ENCODE measurements at regions not wholly inside any gene's neighbourhood (a gene's known extent, or its start where the extent isn't known, plus 50 kb on each side); places are given as distances from the start of the nearest gene placed in this dataset.
"Not testable (repeated sequence)": the region's sequence is repeated elsewhere in the genome, so short reads cannot be mapped to it uniquely, and the experiment has no call there.

GRCh38 chr9:84527060-84527720 is 142.3 kb upstream of the NTRK2 start:
- not testable (repeated sequence) for H3K79me2 ChIP-seq (ENCODE audit: control insufficient read depth, insufficient read depth, low read length, unreplicated experiment); H2AFZ ChIP-seq (ENCODE audit: low read length, unreplicated experiment); H3K27me3 ChIP-seq (ENCODE audit: insufficient read depth, low read length); H3K4me3 ChIP-seq (ENCODE audit: low read depth, low read length); H3K4me1 ChIP-seq (ENCODE audit: control insufficient read depth, insufficient read depth, low read length, unreplicated experiment); H3K27ac ChIP-seq (ENCODE audit: low read depth, low read length); H3K36me3 ChIP-seq (ENCODE audit: insufficient read depth, low read length)

GRCh38 chr9:84535973-84536372 is 133.6 kb upstream of the NTRK2 start:
- not testable (repeated sequence) for H3K79me2 ChIP-seq (ENCODE audit: control insufficient read depth, insufficient read depth, low read length, unreplicated experiment); H3K4me3 ChIP-seq (ENCODE audit: low read depth, low read length); H3K27ac ChIP-seq (ENCODE audit: low read depth, low read length); H2AFZ ChIP-seq (ENCODE audit: low read length, unreplicated experiment); H3K4me1 ChIP-seq (ENCODE audit: control insufficient read depth, insufficient read depth, low read length, unreplicated experiment); H3K36me3 ChIP-seq (ENCODE audit: insufficient read depth, low read length); H3K27me3 ChIP-seq (ENCODE audit: insufficient read depth, low read length)

DNA sequence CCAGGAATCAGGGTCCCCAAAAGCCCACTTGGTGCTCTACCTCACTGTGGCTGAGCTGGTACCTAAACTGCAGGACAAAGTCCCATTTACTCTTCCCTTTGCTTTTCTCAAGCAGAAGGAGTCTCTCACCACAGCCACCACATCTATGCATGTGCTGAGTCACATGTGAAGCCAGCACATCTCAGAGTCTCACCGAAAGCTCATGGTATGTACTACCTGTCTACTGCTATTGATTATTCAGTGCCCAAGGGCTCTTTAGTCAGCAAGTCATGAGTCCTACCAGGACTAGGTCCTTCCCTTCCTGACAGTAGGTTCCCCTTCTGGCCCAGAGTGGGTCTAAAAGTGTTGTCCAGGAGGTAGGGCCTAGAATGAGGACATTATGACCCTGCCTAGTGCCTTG is 130.7 kb upstream of the NTRK2 start:
- no peak overlapping the region for H3K27ac ChIP-seq (ENCODE audit: low read depth, low read length)
- H3K79me2 ChIP-seq (ENCODE audit: control insufficient read depth, insufficient read depth, low read length, unreplicated experiment), result no peaks in the 10 kb centered on the region
- no peaks in the 10 kb centered on the region for H3K4me1 ChIP-seq (ENCODE audit: control insufficient read depth, insufficient read depth, low read length, unreplicated experiment)
- no peaks in the 10 kb centered on the region for H3K36me3 ChIP-seq (ENCODE audit: insufficient read depth, low read length)
- H2AFZ ChIP-seq (ENCODE audit: low read length, unreplicated experiment), result no peak overlapping the region
- no peak overlapping the region for H3K4me3 ChIP-seq (ENCODE audit: low read depth, low read length)
- no peaks in the 10 kb centered on the region for H3K27me3 ChIP-seq (ENCODE audit: insufficient read depth, low read length)

DNA sequence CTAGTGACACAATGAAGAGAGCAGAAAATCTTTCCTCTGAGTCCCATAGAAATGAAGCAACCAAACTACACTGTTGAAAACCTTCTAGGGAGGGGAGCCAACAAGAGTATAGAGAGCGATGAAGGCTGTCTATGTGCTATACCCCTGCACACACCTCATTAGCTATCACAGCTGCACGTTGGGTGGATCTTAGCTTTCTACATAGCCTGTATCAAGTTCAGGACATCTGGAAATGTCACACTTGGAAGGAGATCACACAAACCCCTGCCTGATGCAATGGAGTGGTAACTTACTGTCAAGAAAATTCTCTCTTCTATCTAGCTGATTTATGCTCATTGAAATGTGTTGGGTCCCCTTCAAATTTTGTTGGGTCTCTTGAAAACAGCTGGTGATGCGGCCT is 127.0 kb upstream of the NTRK2 start:
- Histone ChIP-seq H3K27ac (ENCODE audit: low read depth, low read length) (no peak overlapping the region), H3K36me3 (ENCODE audit: insufficient read depth, low read length) (no peaks in the 10 kb centered on the region), H3K27me3 (ENCODE audit: insufficient read depth, low read length) (no peaks in the 10 kb centered on the region), H2AFZ (ENCODE audit: low read length, unreplicated experiment) (no peak overlapping the region), H3K4me3 (ENCODE audit: low read depth, low read length) (no peak overlapping the region), H3K79me2 (ENCODE audit: control insufficient read depth, insufficient read depth, low read length, unreplicated experiment) (no peaks in the 10 kb centered on the region), H3K4me1 (ENCODE audit: control insufficient read depth, insufficient read depth, low read length, unreplicated experiment) (no peaks in the 10 kb centered on the region)

GRCh38 chr9:84554069-84554664 is 115.4 kb upstream of the NTRK2 start:
- Histone ChIP-seq H3K4me3 (ENCODE audit: low read depth, low read length) (no peak overlapping the region), H3K27ac (ENCODE audit: low read depth, low read length) (no peak overlapping the region), H3K27me3 (ENCODE audit: insufficient read depth, low read length) (no peaks in the 10 kb centered on the region), H3K4me1 (ENCODE audit: control insufficient read depth, insufficient read depth, low read length, unreplicated experiment) (no peaks in the 10 kb centered on the region), H3K79me2 (ENCODE audit: control insufficient read depth, insufficient read depth, low read length, unreplicated experiment) (no peaks in the 10 kb centered on the region), H2AFZ (ENCODE audit: low read length, unreplicated experiment) (no peak overlapping the region), H3K36me3 (ENCODE audit: insufficient read depth, low read length) (no peaks in the 10 kb centered on the region)

- Histone ChIP-seq H2AFZ (ENCODE audit: low read length, unreplicated experiment) (no peak overlapping the region), H3K36me3 (ENCODE audit: insufficient read depth, low read length) (no peaks in the 10 kb centered on the region)
These were observed 113.0 kb upstream of the NTRK2 start for GRCh38 chr9:84556556-84556955.

GRCh38 chr9:84557751-84558150 is 111.8 kb upstream of the NTRK2 start:
- Histone ChIP-seq H3K4me3 (ENCODE audit: low read depth, low read length) (no peak overlapping the region), H3K36me3 (ENCODE audit: insufficient read depth, low read length) (no peaks in the 10 kb centered on the region), H3K27ac (ENCODE audit: low read depth, low read length) (no peak overlapping the region), H2AFZ (ENCODE audit: low read length, unreplicated experiment) (no peak overlapping the region), H3K79me2 (ENCODE audit: control insufficient read depth, insufficient read depth, low read length, unreplicated experiment) (no peaks in the 10 kb centered on the region), H3K4me1 (ENCODE audit: control insufficient read depth, insufficient read depth, low read length, unreplicated experiment) (no peaks in the 10 kb centered on the region), H3K27me3 (ENCODE audit: insufficient read depth, low read length) (no peaks in the 10 kb centered on the region)

More at GRCh38 chr9:84556556-84556955, 113.0 kb upstream of the NTRK2 start:
- Histone ChIP-seq H3K27ac (ENCODE audit: low read depth, low read length) (no peak overlapping the region), H3K27me3 (ENCODE audit: insufficient read depth, low read length) (no peaks in the 10 kb centered on the region), H3K4me1 (ENCODE audit: control insufficient read depth, insufficient read depth, low read length, unreplicated experiment) (no peaks in the 10 kb centered on the region), H3K4me3 (ENCODE audit: low read depth, low read length) (no peak overlapping the region), H3K79me2 (ENCODE audit: control insufficient read depth, insufficient read depth, low read length, unreplicated experiment) (no peaks in the 10 kb centered on the region)

DNA sequence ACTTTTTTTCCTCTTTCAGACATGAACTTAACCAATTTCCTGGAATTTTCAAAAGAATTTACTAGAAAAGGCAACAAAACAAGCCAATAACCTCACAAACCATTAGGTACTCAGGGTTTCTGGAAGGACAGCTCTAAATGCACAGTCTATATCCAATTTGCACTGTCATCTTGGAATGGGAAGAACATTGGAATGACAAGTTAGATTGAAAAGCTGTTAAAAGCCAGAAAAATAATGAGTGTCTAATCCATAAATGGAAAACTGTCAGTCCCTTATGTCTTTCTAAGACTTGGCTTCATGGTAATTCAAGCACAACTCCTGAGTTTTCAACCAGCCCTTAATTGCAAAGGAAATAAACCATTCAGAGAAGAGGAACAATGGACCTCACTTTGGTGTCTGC is 105.8 kb upstream of the NTRK2 start:
- H3K4me1 ChIP-seq (ENCODE audit: control insufficient read depth, insufficient read depth, low read length, unreplicated experiment), result no peaks in the 10 kb centered on the region
- no peak overlapping the region for H3K4me3 ChIP-seq (ENCODE audit: low read depth, low read length)
- H2AFZ ChIP-seq (ENCODE audit: low read length, unreplicated experiment), result no peak overlapping the region
- H3K27me3 ChIP-seq (ENCODE audit: insufficient read depth, low read length), result no peaks in the 10 kb centered on the region
- no peaks in the 10 kb centered on the region for H3K79me2 ChIP-seq (ENCODE audit: control insufficient read depth, insufficient read depth, low read length, unreplicated experiment)
- no peak overlapping the region for H3K27ac ChIP-seq (ENCODE audit: low read depth, low read length)
- H3K36me3 ChIP-seq (ENCODE audit: insufficient read depth, low read length), result no peaks in the 10 kb centered on the region

DNA sequence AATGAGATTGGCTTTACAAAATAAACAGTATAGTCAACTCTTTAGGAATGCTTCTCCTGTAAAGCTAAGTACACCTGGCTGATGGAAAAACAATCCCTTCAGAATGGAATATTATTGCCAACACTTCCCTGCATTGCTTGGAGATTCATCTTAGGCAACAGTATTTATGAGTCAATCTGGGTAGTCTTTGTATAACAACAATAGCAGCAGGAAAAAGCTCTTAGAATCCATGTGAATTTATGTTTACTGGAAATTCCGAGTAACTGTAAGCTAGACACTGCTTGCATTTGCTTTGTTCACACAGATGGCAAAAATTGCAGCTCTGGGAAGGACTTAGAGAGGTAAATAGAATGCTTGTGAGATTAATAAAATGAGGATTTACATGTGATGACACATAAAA is 101.7 kb upstream of the NTRK2 start:
- no peaks in the 10 kb centered on the region for H3K36me3 ChIP-seq (ENCODE audit: insufficient read depth, low read length)
- H3K79me2 ChIP-seq (ENCODE audit: control insufficient read depth, insufficient read depth, low read length, unreplicated experiment), result no peaks in the 10 kb centered on the region
- H3K4me1 ChIP-seq (ENCODE audit: control insufficient read depth, insufficient read depth, low read length, unreplicated experiment), result no peaks in the 10 kb centered on the region
- H3K4me3 ChIP-seq (ENCODE audit: low read depth, low read length), result no peak overlapping the region
- no peaks in the 10 kb centered on the region for H3K27me3 ChIP-seq (ENCODE audit: insufficient read depth, low read length)
- no peak overlapping the region for H2AFZ ChIP-seq (ENCODE audit: low read length, unreplicated experiment)
- no peak overlapping the region for H3K27ac ChIP-seq (ENCODE audit: low read depth, low read length)

GRCh38 chr9:84570482-84571154 is 98.9 kb upstream of the NTRK2 start:
- no peak overlapping the region for H2AFZ ChIP-seq (ENCODE audit: low read length, unreplicated experiment)
- H3K27ac ChIP-seq (ENCODE audit: low read depth, low read length), result no peak overlapping the region
- H3K4me3 ChIP-seq (ENCODE audit: low read depth, low read length), result no peak overlapping the region
- no peaks in the 10 kb centered on the region for H3K27me3 ChIP-seq (ENCODE audit: insufficient read depth, low read length)
- no peaks in the 10 kb centered on the region for H3K4me1 ChIP-seq (ENCODE audit: control insufficient read depth, insufficient read depth, low read length, unreplicated experiment)
- H3K36me3 ChIP-seq (ENCODE audit: insufficient read depth, low read length), result no peaks in the 10 kb centered on the region
- H3K79me2 ChIP-seq (ENCODE audit: control insufficient read depth, insufficient read depth, low read length, unreplicated experiment), result no peaks in the 10 kb centered on the region

DNA sequence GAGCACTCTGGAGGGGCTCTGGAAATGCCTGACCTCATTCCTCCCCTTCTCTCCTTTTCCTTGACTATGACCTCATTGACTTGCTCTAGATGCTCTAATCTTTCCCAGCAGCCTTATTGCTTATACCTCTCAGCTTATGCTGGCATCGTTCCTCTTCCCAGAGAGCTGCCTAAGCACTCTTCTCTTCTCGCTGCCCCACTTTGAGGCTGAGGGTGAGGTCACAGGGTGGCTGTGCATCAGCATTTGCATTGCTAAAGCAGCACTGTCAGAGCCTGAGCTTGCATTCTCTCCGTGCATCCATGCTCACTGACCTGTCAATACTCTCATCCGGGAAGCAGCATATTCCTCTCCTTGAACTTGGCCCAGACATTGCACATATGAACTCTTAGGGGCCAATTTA is 96.4 kb upstream of the NTRK2 start:
- Histone ChIP-seq H2AFZ (ENCODE audit: low read length, unreplicated experiment) (no peak overlapping the region), H3K27ac (ENCODE audit: low read depth, low read length) (no peak overlapping the region), H3K4me1 (ENCODE audit: control insufficient read depth, insufficient read depth, low read length, unreplicated experiment) (no peaks in the 10 kb centered on the region), H3K27me3 (ENCODE audit: insufficient read depth, low read length) (no peaks in the 10 kb centered on the region), H3K36me3 (ENCODE audit: insufficient read depth, low read length) (no peaks in the 10 kb centered on the region), H3K4me3 (ENCODE audit: low read depth, low read length) (no peak overlapping the region), H3K79me2 (ENCODE audit: control insufficient read depth, insufficient read depth, low read length, unreplicated experiment) (no peaks in the 10 kb centered on the region)
